Activated CD4-positive, alpha-beta T cell treated with anti-CD3 and anti-CD28 coated beads, Interleukin-2, amount 50 U/mL, for 48 hours (primary cell): ENCODE measurements at regions not wholly inside any gene's neighbourhood (a gene's known extent, or its start where the extent isn't known, plus 50 kb on each side); places are given as distances from the start of the nearest gene placed in this dataset.

Source experiments
- DNase-seq, 2 experiments: peaks; one replicate each; pipeline ENCODE4 v3.0.0-alpha.2; 2020

DNA sequence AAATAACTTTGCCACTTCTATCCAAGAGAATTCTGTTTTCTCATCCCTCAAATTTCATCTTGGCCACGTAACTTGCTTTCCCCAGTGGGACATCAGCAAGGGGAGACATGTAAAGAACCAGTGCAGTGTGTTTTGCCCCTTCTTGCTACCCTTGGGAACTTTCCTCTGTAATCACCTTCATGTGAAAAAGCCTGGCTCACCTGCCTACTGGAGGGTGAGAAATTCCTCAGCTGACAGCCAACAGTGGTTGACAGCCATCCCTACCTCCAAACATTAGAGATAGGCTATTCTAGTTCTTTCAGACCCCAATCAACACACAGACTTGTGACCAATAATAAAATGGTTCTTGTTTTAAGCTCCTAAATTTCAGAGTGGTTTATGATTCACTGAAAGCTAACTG, 333.9 kb upstream of the TBC1D5 start:
- DNase-seq = no peak

DNA sequence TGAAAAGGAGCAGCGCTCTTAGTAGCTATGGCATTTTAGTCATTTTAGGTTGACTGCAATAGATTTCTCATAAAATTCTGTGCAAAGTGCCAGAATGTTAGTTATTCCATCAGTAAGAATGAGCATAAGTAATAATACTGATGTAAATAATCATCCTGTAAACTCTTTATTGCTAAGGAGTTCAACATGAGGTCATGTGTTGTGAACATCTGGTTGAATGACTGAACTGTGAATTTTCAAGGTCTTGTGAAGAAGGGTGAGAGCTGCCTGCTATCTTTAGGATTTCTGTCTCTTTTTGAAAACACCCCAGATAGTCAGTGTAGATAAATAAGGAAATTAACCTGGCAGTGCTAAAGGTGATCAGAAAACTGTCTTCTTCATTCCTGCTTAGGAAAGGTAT, 333.4 kb upstream of the TBC1D5 start:
- no peak for DNase-seq

DNA sequence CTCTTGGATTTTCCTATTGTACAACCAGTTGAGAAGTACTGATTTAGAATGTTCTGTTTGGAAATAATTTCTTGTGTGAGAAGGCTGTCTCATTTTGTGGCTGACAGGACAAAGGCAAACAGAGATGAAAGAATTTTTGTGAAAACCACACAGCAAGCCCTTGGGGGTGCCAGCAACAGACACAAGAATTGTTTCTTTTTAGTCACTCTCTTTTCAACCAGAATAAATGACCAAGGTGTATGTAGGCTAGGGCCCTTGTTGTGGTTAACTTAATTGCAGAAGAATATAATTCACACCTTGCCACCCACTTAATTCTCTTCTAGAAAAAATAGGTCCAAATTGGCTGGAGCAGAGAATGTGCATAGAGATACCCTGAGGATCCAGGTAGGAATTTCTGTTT, 329.4 kb upstream of the TBC1D5 start:
- DNase-seq = no peak

DNA sequence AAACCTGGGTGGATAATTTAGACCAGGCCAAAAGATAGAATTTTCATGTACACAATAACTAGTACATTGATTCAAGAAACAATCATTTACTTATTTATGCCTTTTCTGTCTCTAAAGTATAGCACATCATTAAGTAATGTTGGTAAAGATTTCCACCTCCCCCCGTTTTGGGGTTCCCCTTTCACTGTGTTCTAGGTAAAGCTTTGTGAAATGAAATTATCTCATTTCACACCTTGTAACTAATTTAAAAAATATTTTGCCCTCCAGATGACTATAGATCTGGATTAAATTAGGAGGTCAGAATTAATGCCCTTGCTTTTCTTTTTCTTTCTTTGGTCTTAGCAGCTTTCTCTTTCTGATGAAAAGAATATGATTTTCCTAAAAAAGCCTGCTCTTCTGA, 328.5 kb upstream of the TBC1D5 start:
- DNase-seq = no peak

DNA sequence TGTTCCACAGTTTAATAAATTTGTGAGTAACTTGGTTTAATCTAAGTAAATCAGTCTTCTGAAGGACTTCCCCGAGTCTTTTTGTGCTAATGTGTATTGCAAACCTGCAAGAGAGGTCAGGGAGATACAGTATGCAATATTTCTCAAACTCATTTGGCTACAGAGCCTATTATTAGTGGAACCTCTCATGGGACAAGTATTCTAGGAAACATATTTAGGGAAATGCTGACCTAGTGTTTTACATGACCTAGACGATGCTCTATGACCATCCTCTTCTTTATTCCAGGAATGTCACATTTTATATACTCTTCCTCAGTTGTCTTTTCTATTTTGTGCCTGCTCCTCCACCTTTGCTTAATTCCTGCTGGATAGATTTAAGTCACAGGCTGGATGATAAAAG, 327.8 kb upstream of the TBC1D5 start:
- DNase-seq = no peak

DNA sequence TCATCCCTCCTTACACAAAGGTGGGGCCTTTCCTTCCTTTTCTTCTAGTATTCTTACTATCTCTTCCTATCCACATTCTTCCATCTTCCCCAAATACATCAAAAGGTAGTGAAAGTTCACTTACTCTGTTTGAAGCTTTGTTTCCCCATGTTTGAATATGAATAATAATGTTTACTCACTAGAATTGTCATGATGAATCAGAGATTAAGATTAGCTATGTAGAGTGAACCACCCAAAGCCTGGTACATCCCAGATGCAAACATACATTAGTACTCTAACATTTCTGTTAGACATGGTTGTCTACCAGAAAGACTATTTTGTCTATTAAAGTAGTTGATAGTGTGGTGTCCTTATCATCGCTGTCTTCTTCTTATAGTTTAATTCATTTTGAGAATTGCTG, 327.1 kb upstream of the TBC1D5 start:
- no peak for DNase-seq

DNA sequence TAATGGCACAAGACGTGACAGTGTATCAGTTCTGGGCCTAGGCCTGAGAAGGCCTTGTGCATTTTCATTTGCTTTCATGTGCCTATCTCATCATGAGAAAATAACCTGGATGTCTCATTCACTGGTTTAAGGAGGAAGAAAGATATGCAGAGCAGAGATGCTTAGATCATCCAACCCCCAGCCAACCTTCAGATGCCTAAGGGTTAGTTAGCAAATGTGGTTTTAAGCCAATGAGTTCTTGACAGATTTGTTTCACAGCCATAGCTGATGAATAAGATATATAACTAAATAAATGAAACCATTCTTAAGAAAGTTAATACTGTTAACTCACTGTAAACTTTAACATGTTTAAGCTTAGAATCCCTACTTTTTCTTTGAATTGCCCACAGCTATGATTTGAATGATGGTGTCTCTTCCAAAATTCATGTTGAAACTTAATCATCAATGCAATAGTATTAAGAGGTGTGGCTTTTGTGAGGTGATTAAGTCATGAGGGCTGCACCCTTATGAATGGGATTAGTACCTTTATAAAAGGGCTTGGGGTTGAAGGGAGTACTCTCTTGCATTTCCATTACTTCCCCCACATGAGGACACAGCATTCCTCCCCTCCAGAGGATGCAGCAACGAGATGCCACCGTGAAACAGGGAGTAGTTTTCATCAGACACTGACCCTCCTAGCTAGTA, 324.6 kb upstream of the TBC1D5 start:
- no peak for DNase-seq

DNA sequence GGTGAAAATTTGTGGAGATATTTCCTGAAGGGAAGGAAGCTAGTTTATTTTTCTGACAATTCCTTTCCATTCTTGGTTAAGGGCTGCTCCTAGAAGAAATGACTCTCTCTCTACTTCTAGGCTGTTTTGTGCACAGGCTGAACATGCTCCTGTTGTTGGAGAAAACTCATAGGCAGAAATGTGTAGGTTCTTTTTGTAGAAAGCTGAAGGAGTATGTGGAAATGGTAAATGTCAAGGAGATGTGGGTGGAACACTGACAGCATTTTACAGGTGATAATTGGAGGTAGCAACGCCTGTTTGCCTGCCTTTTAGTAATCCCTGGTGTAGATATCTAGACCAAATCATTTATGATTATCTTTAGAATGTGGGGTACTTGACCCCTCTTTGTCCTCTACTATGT, 322.2 kb upstream of the TBC1D5 start:
- DNase-seq = no peak

DNA sequence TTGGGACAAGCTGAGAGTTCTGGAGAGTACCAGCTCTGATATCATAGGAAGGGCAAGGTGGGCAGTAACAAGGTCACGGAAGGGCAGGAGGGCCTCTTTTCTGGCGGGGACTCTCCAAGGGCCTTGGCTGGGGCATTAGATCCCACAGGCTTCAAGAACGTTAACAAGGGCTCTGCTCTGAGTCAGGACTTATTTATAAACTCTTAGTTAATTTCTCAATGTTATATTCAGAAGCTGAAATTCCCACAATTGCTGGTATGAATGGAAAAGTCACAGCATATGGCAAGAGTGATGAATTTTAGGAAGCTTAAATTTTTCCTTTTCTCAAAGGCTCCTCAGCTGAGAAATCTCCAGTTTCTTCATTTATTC, 320.2 kb upstream of the TBC1D5 start:
- no peak for DNase-seq

DNA sequence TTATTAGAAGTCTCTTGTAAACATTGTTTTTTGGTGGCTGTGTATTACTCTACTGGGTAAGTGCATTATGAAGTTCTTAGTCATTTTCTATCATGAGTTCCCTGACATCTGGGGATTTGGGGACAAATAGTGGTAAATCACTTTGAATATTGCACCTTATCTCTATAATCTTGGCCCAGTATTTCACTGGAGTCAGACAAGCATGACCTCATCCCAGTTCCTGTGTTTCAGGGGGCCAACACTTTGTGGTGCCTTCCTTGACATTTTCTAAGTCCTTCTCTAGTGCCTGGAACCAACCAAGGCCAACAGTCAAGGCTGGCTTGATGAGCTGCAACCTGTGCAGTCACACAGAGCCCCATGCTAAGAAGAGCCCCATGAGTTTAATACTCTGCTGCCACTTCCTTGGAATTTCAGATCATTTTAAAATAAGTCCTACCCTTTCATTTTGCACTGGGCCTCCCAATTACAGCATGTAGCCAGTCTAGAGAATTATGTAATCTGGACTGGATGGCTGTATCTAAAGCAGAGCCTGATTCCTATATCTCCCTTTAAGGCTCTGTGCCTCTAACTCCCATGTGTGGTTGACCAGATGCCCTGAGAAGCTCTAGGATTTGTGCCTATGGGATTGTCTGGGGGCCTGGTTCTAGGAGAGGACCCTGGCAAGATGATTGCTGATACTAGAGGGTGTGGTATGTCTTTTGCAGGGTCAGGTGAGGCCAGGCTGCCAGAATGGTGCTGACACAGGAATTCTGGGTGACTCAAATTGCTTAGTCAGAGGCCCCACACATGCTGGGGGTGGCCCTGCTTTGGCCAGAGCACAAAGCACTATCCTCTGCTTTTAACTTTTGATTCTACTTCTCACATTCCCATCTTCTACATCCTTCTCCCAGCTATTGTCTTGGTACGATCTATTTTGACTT, 319.6 kb upstream of the TBC1D5 start:
- no peak for DNase-seq

DNA sequence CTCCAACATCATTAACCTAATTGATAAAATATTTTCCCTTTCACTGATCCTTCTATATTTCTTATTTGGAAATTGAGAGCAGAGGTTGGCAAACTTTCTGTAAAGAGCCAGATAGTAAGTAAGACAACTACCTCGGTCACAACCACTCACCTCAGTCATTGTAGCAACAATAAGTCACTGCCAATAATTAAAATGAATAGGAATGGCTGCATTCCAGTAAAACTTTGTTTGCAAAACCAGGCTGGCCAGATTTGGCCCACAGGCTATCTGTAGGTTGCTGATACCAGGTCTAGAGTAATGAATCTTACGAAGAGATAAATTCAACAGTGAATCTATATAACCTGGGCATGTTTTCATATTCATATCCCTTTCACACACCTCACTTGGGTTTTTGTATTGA, 316.2 kb upstream of the TBC1D5 start:
- no peak for DNase-seq

DNA sequence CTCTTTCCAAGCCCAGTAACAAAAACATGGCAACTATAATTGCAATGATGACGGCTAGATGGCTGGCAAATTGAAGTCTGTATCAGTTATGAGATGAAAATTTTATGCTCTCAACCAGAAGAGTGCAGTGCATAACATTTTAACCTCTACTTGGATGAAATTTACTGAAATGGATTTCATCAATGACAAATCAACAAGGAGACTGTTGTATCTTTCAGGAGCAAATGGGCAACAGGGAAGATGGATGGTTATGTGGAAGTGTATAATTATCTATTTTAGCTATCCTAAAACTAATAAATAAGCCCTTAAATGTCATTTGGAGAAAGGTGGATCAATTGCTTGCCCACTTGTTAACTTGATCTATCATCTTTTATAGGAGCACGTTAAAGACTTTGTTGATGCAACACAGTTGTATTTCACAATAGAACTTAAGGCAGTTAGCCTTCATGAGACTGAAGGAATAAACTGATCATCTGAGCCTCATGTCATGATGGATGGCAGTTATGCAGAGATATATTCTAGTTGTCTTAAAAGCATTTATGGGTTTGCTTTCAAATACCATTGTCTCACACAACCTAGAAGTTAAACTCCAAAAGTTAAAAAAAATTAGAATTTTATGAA, 315.1 kb upstream of the TBC1D5 start:
- no peak for DNase-seq

DNA sequence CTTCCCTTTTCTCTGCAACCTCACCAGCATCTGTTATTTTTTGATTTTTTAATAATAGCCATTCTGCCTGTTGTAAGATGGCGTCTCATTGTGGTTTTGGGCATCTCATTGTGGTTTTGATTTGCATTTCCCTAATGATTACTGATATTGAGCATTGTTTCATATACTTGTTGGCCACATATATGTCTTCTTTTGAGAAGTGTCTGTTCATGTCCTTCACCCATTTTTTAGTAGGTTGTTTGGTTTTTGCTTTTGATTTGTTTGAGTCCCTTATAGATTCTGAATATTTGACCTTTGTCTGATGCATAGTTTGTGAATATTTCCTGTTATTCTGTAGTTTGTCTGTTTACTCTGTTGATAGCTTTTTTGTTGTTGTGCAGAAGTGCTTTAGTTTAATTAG, 312.2 kb upstream of the TBC1D5 start:
- no peak for DNase-seq

DNA sequence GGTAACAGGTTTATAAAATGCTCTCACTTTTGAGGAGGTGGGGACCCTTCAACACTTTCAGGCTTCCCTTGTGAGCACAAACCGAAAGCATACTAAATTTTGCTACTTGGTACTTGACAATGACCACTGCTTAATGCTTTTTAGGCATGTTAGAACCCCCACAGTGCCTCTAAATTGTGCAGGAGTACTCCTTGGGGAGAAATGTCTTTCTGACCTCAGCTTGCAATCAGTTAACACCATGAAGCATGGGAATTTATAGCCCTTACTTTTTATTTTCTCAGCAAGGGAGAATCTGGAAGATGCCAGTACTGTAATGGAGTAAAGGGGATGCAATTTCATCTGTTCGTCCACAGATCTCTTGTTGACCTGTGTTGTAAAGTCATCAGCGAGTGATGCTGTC, 308.9 kb upstream of the TBC1D5 start:
- no peak for DNase-seq

DNA sequence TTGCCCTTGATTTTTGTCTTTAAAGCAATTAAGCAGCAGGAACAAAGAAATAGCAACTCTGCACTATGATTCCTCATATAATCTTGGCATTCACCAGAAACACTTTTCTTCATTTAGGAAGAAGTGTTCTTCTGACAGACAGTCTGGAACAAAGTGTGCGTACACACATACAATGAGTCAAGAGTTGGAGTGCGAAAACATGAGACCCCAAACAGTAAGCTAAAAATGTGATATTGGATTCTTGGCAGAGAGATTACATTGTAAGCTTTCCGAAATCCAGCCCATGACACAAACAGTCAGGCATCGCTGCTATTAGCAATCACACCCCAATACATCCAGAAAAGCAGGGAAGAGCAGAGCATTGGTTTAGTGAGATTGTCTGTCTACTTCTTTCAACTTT, 306.7 kb upstream of the TBC1D5 start:
- no peak for DNase-seq

DNA sequence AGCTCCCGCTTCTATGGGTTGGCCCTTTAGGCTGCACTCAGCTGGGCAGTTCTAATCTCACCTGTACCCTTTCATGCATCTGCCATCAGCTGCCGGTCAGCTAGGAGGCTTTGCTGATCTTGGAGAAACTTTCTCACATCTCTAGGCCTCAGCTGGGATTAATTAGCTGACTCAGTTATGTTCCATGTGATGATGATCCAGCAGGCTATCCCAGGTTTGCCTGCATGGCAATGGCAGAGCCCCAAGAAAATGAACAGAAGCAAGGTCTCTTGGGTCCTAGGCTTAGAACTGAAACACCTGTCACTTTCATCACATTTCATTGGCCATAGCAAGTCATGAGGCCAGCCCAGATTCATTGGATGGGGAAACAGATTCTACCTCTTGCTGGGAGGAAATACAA, 304.6 kb upstream of the TBC1D5 start:
- no peak for DNase-seq

DNA sequence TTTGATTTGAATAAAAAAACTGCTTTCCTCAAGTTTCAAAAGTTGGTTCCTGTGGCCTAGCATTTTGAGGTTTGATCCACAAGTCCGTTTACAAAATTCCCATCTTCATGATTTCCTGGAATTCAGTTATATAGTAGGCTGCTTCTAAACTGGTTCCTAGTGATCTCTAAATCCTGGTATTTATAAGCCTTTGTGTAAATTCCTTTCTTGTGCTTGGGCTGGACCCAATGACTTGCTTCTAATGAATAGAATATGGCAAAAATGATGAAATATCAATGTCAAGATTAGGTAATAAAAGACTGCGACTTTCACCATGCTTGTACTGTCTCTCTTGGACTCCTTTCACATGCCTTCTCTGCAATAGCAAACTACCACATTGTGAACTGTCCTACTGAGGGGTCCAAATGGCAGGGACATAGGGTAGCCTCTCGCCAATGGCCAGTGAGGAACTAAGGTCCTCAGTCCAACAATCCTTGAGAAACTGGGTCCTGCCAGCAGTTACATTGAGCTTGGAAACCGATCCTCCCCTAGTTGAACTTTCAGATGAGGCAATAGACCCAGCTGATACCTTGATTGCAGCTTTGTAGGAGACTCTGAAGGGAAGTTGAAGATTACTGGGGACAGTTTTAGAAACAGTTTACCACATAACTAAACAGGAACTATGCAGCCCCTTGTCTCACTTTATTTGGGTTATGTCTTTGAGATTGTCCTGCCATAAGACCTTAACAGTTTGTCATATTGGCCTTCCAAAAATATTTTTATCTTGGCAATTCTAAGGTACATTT, 303.9 kb upstream of the TBC1D5 start:
- no peak for DNase-seq

DNA sequence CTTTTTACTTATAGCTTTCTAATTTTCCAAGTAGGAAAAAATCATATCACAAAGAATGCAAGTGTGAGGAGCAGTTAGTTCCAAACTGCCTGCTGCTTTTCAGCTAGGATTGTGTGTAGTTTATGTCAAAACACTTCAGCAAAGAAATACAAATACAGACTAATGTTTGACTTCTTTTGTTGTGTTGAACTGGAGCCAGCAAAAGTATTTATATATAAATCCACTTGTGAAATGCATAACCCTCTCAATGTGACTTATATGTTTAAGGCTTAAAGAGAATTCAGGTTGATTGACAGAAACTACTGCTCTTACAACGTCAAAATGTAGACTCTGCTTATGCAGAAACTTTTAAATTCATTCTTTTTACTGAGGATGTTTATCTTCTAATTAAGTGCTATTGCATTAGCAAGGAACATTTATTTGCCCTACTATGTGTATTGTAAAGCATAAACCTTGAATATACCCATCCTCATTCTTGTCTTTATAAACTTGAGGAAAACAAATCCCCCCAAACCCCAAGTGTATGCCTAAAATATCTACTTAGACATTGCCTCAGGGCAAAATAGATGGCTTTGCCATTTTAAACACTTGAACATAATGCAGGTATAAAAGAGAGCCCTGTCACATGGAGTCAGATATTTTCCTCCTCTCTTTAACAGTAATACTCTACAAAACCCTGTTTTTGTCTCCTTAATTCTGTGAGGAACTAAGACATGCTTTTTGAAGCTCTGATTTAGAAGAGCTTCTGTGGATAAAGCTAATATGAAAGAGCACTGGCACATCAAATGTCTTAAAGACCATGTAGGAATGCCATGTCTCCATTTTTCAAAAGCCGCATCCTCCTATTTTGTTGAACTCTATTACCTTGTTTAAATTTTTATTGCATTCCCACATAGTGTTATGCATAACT, 302.8 kb upstream of the TBC1D5 start:
- DNase-seq = no peak

DNA sequence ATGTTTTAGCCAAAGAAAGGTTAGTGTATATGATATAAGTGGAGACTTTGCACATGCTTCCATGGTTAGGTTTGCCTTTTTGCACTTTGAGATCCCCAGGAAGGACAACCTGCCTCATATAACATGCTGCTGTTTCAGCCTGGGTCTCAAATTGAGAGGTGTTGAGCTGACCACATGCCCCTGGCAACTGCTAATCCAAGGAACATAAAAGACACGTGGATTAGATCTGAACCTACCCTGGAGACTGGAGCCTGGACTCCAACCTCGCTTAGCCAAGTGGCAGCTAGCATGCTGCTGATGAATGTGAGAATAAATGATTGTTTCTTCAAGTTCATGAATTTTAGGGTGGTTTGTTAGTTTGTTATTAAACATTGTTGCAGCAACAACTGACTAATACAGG, 301.8 kb upstream of the TBC1D5 start:
- DNase-seq = no peak

DNA sequence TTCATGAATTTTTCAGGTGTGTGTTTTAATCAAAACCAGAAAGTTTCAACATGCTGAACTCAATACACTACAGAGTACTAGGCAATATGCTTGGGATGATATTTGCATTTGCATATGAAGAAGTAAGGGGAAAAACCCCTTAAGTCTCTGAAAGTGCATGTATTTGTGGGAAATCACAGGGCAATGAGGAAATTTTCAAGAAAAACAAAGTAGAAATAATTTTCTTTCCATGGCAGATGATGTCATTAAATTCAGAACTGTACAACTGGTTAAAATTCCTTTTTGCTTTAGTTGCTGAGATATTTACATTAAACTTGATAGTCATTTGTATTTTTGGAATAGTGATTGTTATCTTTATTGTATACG, 294.0 kb upstream of the TBC1D5 start:
- DNase-seq = no peak

DNA sequence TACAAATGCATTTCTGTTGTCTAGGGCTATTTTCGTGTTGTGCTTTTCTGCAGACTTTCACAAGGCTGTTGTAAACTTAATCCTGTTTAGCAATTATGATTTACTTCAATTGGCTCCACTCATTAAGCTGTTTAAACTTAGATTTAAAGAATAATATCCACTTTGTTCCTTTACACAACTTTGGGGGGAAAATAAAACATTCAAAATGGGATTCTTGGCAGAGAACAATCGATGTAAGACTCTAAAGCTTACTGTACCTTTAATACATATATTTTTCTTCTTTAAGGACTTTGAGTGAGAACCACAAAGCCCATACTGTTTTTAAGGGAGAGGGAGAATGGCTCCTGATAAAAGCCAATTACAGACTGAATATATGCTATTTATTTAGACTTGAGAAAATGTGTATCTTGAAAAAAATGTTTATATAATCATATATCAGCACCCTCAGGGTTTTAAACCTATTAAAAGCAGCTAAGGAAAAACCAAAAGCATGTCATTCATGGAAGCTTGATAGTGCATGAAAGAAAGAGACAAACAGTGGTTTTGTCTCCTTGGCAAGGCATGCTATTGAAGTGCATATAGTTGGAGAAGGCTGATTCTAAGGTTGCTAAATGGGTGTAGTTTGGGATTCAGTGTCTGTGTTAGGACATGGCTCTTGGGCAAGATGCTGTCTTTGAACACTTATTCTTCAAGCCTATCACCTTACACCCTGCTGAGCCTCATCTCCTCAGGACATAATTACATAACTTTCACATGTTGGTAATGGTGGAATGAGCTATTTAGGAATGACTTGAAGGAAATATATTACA, 293.4 kb upstream of the TBC1D5 start:
- no peak for DNase-seq
